MM.1S (cell line): ENCODE measurements at regions not wholly inside any gene's neighbourhood (a gene's known extent, or its start where the extent isn't known, plus 50 kb on each side); places are given as distances from the start of the nearest gene placed in this dataset.

Experiments used
- DNase-seq: peaks from one replicate; pipeline ENCODE4 v3.0.0-alpha.2; 2015
- H2AFZ ChIP-seq: fragments of 300-600 bp; sonication (generic); 2 replicates; pipeline ENCODE4 v1.6.0; 2016; ENCODE audit warnings: antibody characterized with exemption, low read length
- H3F3A ChIP-seq: fragments of 300-600 bp; sonication (generic); 2 replicates; pipeline ENCODE4 v1.6.1; 2016; ENCODE audit warnings: mild to moderate bottlenecking, antibody characterized with exemption, low read length, moderate library complexity, mixed read lengths; ENCODE audit not compliant: insufficient read depth
- H3K27ac ChIP-seq: fragments of 300-600 bp; sonication (generic); 2 replicates; pipeline ENCODE4 v1.5.1; 2016; ENCODE audit warnings: mild to moderate bottlenecking, low read length
- H3K27me3 ChIP-seq: fragments of 300-600 bp; sonication (generic); replicated peaks from 2 replicates; pipeline ENCODE4 v1.6.0; 2016; ENCODE audit warnings: low read length; ENCODE audit not compliant: insufficient read depth
- H3K36me3 ChIP-seq: fragments of 300-600 bp; sonication (generic); replicated peaks from 2 replicates; pipeline ENCODE4 v1.6.1; 2016; ENCODE audit warnings: mild to moderate bottlenecking, low read length, mixed read lengths; ENCODE audit not compliant: insufficient read depth
- H3K4me1 ChIP-seq: fragments of 300-600 bp; sonication (generic); 2 replicates; pipeline ENCODE4 v1.6.1; 2016; ENCODE audit warnings: low read length, mixed read lengths
- H3K4me2 ChIP-seq: fragments of 300-600 bp; sonication (generic); 2 replicates; pipeline ENCODE4 v1.6.0; 2016; ENCODE audit warnings: low read depth, low read length
- H3K4me3 ChIP-seq: fragments of 300-600 bp; sonication (generic); 2 replicates; pipeline ENCODE4 v1.5.1; 2016; ENCODE audit warnings: low read length, mixed read lengths
- H3K79me2 ChIP-seq: fragments of 300-600 bp; sonication (generic); 2 replicates; pipeline ENCODE4 v1.6.1; 2016; ENCODE audit warnings: mixed run types, low read length, mixed read lengths
- H3K9ac ChIP-seq: fragments of 300-600 bp; sonication (generic); 2 replicates; pipeline ENCODE4 v1.6.1; 2016; ENCODE audit warnings: low read length, mixed read lengths
- H3K9me2 ChIP-seq: fragments of 300-600 bp; sonication (generic); replicated peaks from 2 replicates; pipeline ENCODE4 v1.6.1; 2016; ENCODE audit warnings: mild to moderate bottlenecking, low read length, mixed read lengths; ENCODE audit not compliant: insufficient read depth
- H3K9me3 ChIP-seq: fragments of 300-600 bp; sonication (generic); replicated peaks from 2 replicates; pipeline ENCODE4 v1.6.1; 2016; ENCODE audit warnings: mild to moderate bottlenecking, low read length, mixed read lengths; ENCODE audit not compliant: insufficient read depth
- H4K20me1 ChIP-seq: fragments of 300-600 bp; sonication (generic); 2 replicates; pipeline ENCODE4 v1.6.1; 2016; ENCODE audit warnings: mild to moderate bottlenecking, low read length, moderate library complexity, mixed read lengths; ENCODE audit not compliant: insufficient read depth
- CTCF ChIP-seq: fragments of 300-600 bp; sonication (generic); IDR thresholded peaks from 2 replicates; pipeline ENCODE4 v1.5.1; 2016; ENCODE audit warnings: antibody characterized with exemption, low read length, mixed read lengths
- EZH2 ChIP-seq: fragments of 300-600 bp; sonication (generic); optimal IDR thresholded peaks from 2 replicates; pipeline ENCODE3; 2017; ENCODE audit warnings: low read depth, mild to moderate bottlenecking, antibody characterized with exemption, low read length, mixed read lengths
- EZH2phosphoT487 ChIP-seq: fragments of 300-600 bp; sonication (generic); IDR thresholded peaks from 2 replicates; pipeline ENCODE4 v1.6.1; 2018; ENCODE audit warnings: antibody characterized with exemption, low read length

- no peaks in the 10 kb centered on the region for H3K9me3 ChIP-seq
- H3F3A ChIP-seq, result no peaks in the 10 kb centered on the region
- H2AFZ ChIP-seq, result no peak overlapping the region
- H3K9me2 ChIP-seq, result no peaks in the 10 kb centered on the region
- H3K27me3 ChIP-seq, result no peaks in the 10 kb centered on the region
- no peak overlapping the region for H3K9ac ChIP-seq
- no peaks in the 10 kb centered on the region for H3K79me2 ChIP-seq
- no peak overlapping the region for H3K27ac ChIP-seq
- H4K20me1 ChIP-seq, result no peaks in the 10 kb centered on the region
- no peaks in the 10 kb centered on the region for H3K4me1 ChIP-seq
- no peak overlapping the region for H3K4me2 ChIP-seq
- no peak for TF ChIP-seq CTCF
- no peak for TF ChIP-seq EZH2
- TF ChIP-seq EZH2phosphoT487, result no peak
- no peaks in the 10 kb centered on the region for H3K36me3 ChIP-seq
- H3K4me3 ChIP-seq, result no peak overlapping the region
- no peak for DNase-seq
Observed at GRCh38 chr3:94532951-94533350, 470.1 kb downstream of the NSUN3 start.

GRCh38 chr3:94539937-94540336, 477.1 kb downstream of the NSUN3 start:
- no peaks in the 10 kb centered on the region for H3K79me2 ChIP-seq
- TF ChIP-seq EZH2 (no peak), EZH2phosphoT487 (no peak), CTCF (no peak)
- H3K9me3 ChIP-seq, result no peaks in the 10 kb centered on the region
- H3K4me2 ChIP-seq, result no peak overlapping the region
- H3K36me3 ChIP-seq, result no peaks in the 10 kb centered on the region
- H3K27ac ChIP-seq, result no peak overlapping the region
- H3K9ac ChIP-seq, result no peak overlapping the region
- no peaks in the 10 kb centered on the region for H3K27me3 ChIP-seq
- DNase-seq, result no peak
- H3K4me3 ChIP-seq, result no peak overlapping the region
- no peaks in the 10 kb centered on the region for H3F3A ChIP-seq
- no peaks in the 10 kb centered on the region for H3K4me1 ChIP-seq
- H3K9me2 ChIP-seq, result no peaks in the 10 kb centered on the region
- H4K20me1 ChIP-seq, result no peaks in the 10 kb centered on the region
- H2AFZ ChIP-seq, result no peak overlapping the region

GRCh38 chr3:94543161-94543560, 480.3 kb downstream of the NSUN3 start:
- Histone ChIP-seq H3K4me2 (no peak overlapping the region), H3K27ac (no peak overlapping the region), H3K4me3 (no peak overlapping the region), H3K4me1 (no peaks in the 10 kb centered on the region), H3K36me3 (no peaks in the 10 kb centered on the region), H3K9ac (no peak overlapping the region), H3K9me2 (no peaks in the 10 kb centered on the region), H3F3A (no peaks in the 10 kb centered on the region), H2AFZ (no peak overlapping the region), H3K27me3 (no peaks in the 10 kb centered on the region), H3K79me2 (no peaks in the 10 kb centered on the region), H3K9me3 (no peaks in the 10 kb centered on the region), H4K20me1 (no peaks in the 10 kb centered on the region)
- DNase-seq, result no peak
- no peak for TF ChIP-seq EZH2
- no peak for TF ChIP-seq CTCF
- TF ChIP-seq EZH2phosphoT487, result no peak
